Ovary (tissue), 7 donors: ENCODE measurements at regions not wholly inside any gene's neighbourhood (a gene's known extent, or its start where the extent isn't known, plus 50 kb on each side); places are given as distances from the start of the nearest gene placed in this dataset.

Experiments
- DNase-seq, 5 donors: peaks; one replicate each; pipeline ENCODE4 v3.0.0-alpha.2; 2019 to 2020
- H3K27ac ChIP-seq, 2 donors: fragments of 200-600 bp; one replicate each; pipeline versions ENCODE4 v1.5.1 to v1.8.0; 2019 to 2022
- H3K27me3 ChIP-seq: fragments of 200-600 bp; one replicate; pipeline ENCODE4 v1.8.0; 2022
- H3K36me3 ChIP-seq: fragments of 200-600 bp; sonication (generic); one replicate; pipeline ENCODE4 v1.5.1; 2019
- H3K4me1 ChIP-seq: one replicate; pipeline ENCODE4 v1.8.1; 2013; ENCODE audit warnings: mild to moderate bottlenecking, moderate library complexity; ENCODE audit not compliant: insufficient read depth
- H3K4me3 ChIP-seq: fragments of 200-600 bp; sonication (generic); one replicate; pipeline ENCODE4 v1.5.1; 2017
- H3K9me3 ChIP-seq, 2 donors: fragments of 200-600 bp in 1 of 2; sonication (generic) in 1 of 2; one replicate each; pipeline versions ENCODE4 v1.5.1 to v1.8.1; 2013 to 2019; ENCODE audit warnings: mild to moderate bottlenecking in 1 of 2, moderate library complexity in 1 of 2
- EP300 ChIP-seq: sonication (generic); formaldehyde crosslinking; IDR thresholded peaks from one replicate; pipeline ENCODE4 v1.6.1; 2017; ENCODE audit warnings: antibody characterized with exemption
- POLR2A ChIP-seq: fragments of 450-650 bp; IDR thresholded peaks from one replicate; pipeline ENCODE4 v1.6.1; 2017; ENCODE audit warnings: antibody characterized with exemption, mild to moderate bottlenecking, moderate library complexity
- WGBS, 3 donors: extraction: QIAGEN DNeasy Blood & Tissue Kit in 1 of 3; methylation state at CpG; one replicate each; pipeline versions ENCODE4 v1.1.5 to v1.1.7; 2013 to 2017; 5-methylcytosine and 5-hydroxymethylcytosine counted together
- intact Hi-C, 4 donors: fragments of 100-400 bp; cut with DNase I; formaldehyde crosslinking; loops; one replicate each; pipeline versions ENCODE4 v1.11.0 to v1.15.1; 2022 to 2023
- TF ChIP-seq, protein P1 (sequence below), 3 donors: fragments of 450-650 bp in 2 of 3; fragments of 200-600 bp in 1 of 3; IDR thresholded peaks; one replicate each; pipeline versions ENCODE4 v1.5.1 to v1.8.0; 2016 to 2022; ENCODE audit warnings: antibody characterized with exemption in 3 of 3, mild to moderate bottlenecking in 1 of 3
- donor health status: DM: no; HTN: no; CAD: no; lungs with moderate emphysema.
- donor health status: DM: no; HTN: no; CAD: no.
- donor health status: Bipolar disorder and iron deficiency.
- donor health status: DM: no; HTN: no; CAD: no.
- donor health status: DM: yes; HTN: yes; CAD: no.

DNA sequence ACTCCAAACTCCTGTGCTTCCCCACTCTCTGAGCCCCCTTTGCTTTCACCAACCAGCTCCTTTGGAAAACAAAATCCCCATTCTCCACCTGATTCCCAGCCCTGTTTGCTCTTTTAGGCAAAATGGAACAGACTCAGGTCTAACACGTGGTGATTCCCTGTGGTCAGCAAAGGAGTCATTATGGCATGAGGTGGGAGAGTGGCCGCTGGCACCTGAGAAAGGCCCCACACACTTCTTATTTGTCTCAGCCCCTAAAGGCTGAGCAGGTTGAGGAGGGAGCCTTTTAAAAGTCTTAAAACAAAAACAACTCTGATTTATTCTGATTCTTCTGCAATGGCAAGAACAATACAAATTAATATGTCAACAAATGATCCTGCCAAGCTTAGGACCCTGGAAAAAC, 401.2 kb downstream of the TNS1 start:
- Histone ChIP-seq H3K4me1 (no peaks in the 10 kb centered on the region), H3K4me3 (no peak overlapping the region), H3K27ac (no peak overlapping the region), H3K27me3 (no peaks in the 10 kb centered on the region), H3K9me3 (no peaks in the 10 kb centered on the region), H3K36me3 (no peaks in the 10 kb centered on the region)
- intact Hi-C loops = loop anchor here in 1 of 4 donors (5.0 kb wide), 1 partner anchor 544 kb away; no protein-coding TSS in a partner anchor
- DNase-seq = no peak
- WGBS, 3 donors = 72 to 84% (median 82%) methylated on average over 2 of the region's 2 CpGs
- TF ChIP-seq EP300 (no peak), POLR2A (no peak)
- TF ChIP-seq, protein P1, sequence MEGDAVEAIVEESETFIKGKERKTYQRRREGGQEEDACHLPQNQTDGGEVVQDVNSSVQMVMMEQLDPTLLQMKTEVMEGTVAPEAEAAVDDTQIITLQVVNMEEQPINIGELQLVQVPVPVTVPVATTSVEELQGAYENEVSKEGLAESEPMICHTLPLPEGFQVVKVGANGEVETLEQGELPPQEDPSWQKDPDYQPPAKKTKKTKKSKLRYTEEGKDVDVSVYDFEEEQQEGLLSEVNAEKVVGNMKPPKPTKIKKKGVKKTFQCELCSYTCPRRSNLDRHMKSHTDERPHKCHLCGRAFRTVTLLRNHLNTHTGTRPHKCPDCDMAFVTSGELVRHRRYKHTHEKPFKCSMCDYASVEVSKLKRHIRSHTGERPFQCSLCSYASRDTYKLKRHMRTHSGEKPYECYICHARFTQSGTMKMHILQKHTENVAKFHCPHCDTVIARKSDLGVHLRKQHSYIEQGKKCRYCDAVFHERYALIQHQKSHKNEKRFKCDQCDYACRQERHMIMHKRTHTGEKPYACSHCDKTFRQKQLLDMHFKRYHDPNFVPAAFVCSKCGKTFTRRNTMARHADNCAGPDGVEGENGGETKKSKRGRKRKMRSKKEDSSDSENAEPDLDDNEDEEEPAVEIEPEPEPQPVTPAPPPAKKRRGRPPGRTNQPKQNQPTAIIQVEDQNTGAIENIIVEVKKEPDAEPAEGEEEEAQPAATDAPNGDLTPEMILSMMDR (IDR thresholded peaks at IDR 0.05) = no peak

- Histone ChIP-seq H3K4me3 (no peak overlapping the region), H3K27ac (no peak overlapping the region), H3K9me3 (no peaks in the 10 kb centered on the region), H3K27me3 (no peaks in the 10 kb centered on the region), H3K4me1 (no peaks in the 10 kb centered on the region), H3K36me3 (no peaks in the 10 kb centered on the region)
- intact Hi-C loops = loop anchor here in 1 of 4 donors (5.0 kb wide), 1 partner anchor 543 kb away; no protein-coding TSS in a partner anchor
- 83 to 93% (median 83%) methylated on average over 3 of the region's 3 CpGs for WGBS, 3 donors
- no peak for TF ChIP-seq EP300
- TF ChIP-seq, protein P1 (IDR thresholded peaks at IDR 0.05) = no peak
- TF ChIP-seq POLR2A = no peak
- no peak for DNase-seq
Observed at GRCh38 chr2:217599906-217600305, 402.9 kb downstream of the TNS1 start.

DNA sequence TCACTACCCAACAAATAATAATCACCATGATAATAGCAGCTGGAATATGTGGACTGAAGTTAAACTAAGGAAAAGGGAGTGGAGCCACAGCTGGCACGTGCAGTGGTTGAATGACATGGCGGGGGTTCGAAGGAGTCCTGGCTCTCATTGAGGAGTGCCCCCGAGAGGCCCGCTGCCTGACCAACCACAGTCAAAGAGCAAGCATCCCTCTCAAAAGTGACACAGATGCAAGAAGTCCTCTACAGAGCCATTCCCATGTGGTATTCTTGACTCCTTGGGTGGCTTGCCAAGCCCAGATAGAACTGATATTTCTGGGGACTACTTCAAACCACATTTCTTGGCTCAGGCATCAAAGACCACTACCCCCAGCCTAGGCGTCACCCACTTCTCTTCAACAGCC, 405.1 kb downstream of the TNS1 start:
- no peak overlapping the region for H3K4me3 ChIP-seq
- no peak for DNase-seq
- intact Hi-C loops = no loop called here
- no peak overlapping the region for H3K27ac ChIP-seq
- WGBS, 3 donors = 94 to 96% (median 95%) methylated on average over 6 of the region's 6 CpGs
- H3K4me1 ChIP-seq = no peaks in the 10 kb centered on the region
- TF ChIP-seq, protein P1 (IDR thresholded peaks at IDR 0.05) = no peak
- TF ChIP-seq POLR2A (no peak), EP300 (no peak)
- no peaks in the 10 kb centered on the region for H3K27me3 ChIP-seq
- no peaks in the 10 kb centered on the region for H3K36me3 ChIP-seq
- H3K9me3 ChIP-seq = no peaks in the 10 kb centered on the region

- Histone ChIP-seq H3K4me1 (no peaks in the 10 kb centered on the region), H3K4me3 (no peak overlapping the region), H3K9me3 (no peaks in the 10 kb centered on the region), H3K27me3 (no peaks in the 10 kb centered on the region), H3K27ac (no peak overlapping the region), H3K36me3 (no peaks in the 10 kb centered on the region)
- TF ChIP-seq EP300 (no peak), POLR2A (no peak)
- TF ChIP-seq, protein P1 (IDR thresholded peaks at IDR 0.05) = no peak
- 86 to 91% (median 90%) methylated on average over 4 of the region's 4 CpGs for WGBS, 3 donors
- intact Hi-C loops = no loop called here
- no peak for DNase-seq
Observed at GRCh38 chr2:217597145-217597544, 405.6 kb downstream of the TNS1 start.
